CD14-positive monocyte (primary cell): ENCODE measurements at regions not wholly inside any gene's neighbourhood (a gene's known extent, or its start where the extent isn't known, plus 50 kb on each side); places are given as distances from the start of the nearest gene placed in this dataset.
A peak's percentile ranks its signal among the peaks of the same experiment; 100 is the strongest.

Experiments used
- DNase-seq, 3 donors: peaks; one replicate each; pipeline ENCODE4 v3.0.0-alpha.2; 2011 to 2022
- H2AFZ ChIP-seq: 2 replicates; pipeline ENCODE4 v1.6.0; 2012; ENCODE audit warnings: mild to moderate bottlenecking, low read depth, low read length, inconsistent platforms; ENCODE audit not compliant: insufficient read depth, poor library complexity, severe bottlenecking
- H3K27ac ChIP-seq, 2 donors: 1 replicate in 1 of 2; 2 replicates in 1 of 2; pipeline ENCODE4 v1.5.1; 2012 to 2013; ENCODE audit warnings: low read length in 2 of 2, control low read depth in 1 of 2, inconsistent platforms in 1 of 2, low read depth in 1 of 2, mild to moderate bottlenecking in 1 of 2
- H3K27me3 ChIP-seq, 2 donors: one replicate each; pipeline versions ENCODE4 v1.6.0 to v1.6.1; 2011 to 2013; ENCODE audit warnings: low read length in 2 of 2; ENCODE audit not compliant: control insufficient read depth in 2 of 2, insufficient read depth in 2 of 2
- H3K36me3 ChIP-seq, 2 donors: replicated peaks in 1 of 2; 1 replicate in 1 of 2; 2 replicates in 1 of 2; pipeline versions ENCODE4 v1.5.1 to v1.6.1; 2012 to 2013; ENCODE audit warnings: low read length in 2 of 2, control low read depth in 1 of 2, inconsistent platforms in 1 of 2, mild to moderate bottlenecking in 1 of 2; ENCODE audit not compliant: insufficient read depth in 2 of 2, control insufficient read depth in 1 of 2
- H3K4me1 ChIP-seq, 2 donors: 1 replicate in 1 of 2; 2 replicates in 1 of 2; pipeline versions ENCODE4 v1.5.1 to v1.6.1; 2012 to 2013; ENCODE audit warnings: low read length in 2 of 2, control low read depth in 1 of 2, inconsistent platforms in 1 of 2, mild to moderate bottlenecking in 1 of 2, moderate library complexity in 1 of 2; ENCODE audit not compliant: insufficient read depth in 2 of 2, control insufficient read depth in 1 of 2
- H3K4me2 ChIP-seq: replicated peaks from 2 replicates; pipeline ENCODE3; 2012; ENCODE audit warnings: low read length, moderate library complexity, mild to moderate bottlenecking; ENCODE audit not compliant: poor library complexity, severe bottlenecking; ENCODE audit errors: extremely low read depth
- H3K4me3 ChIP-seq, 3 experiments: fragments of 200-600 bp in 1 of 3; sonication (generic) in 1 of 3; replicated peaks in 1 of 3; 1 replicate in 2 of 3; 2 replicates in 1 of 3; pipeline ENCODE4 v1.5.1; 2011 to 2013; ENCODE audit warnings: low read length in 3 of 3, mild to moderate bottlenecking in 3 of 3, control low read depth in 2 of 3, low read depth in 2 of 3, inconsistent platforms in 1 of 3, moderate library complexity in 1 of 3
- H3K79me2 ChIP-seq: 2 replicates; pipeline ENCODE4 v1.6.0; 2012; ENCODE audit warnings: mild to moderate bottlenecking, control low read depth, inconsistent platforms, low read length, moderate library complexity; ENCODE audit not compliant: insufficient read depth
- H3K9ac ChIP-seq: 2 replicates; pipeline ENCODE4 v1.6.0; 2017; ENCODE audit warnings: low read length, mild to moderate bottlenecking; ENCODE audit not compliant: insufficient read depth, poor library complexity, severe bottlenecking
- H3K9me3 ChIP-seq, 2 donors: replicated peaks in 1 of 2; 1 replicate in 1 of 2; 2 replicates in 1 of 2; pipeline versions ENCODE4 v1.5.1 to v1.6.1; 2012 to 2013; ENCODE audit warnings: low read length in 2 of 2, control low read depth in 1 of 2; ENCODE audit not compliant: control insufficient read depth in 1 of 2, insufficient read depth in 1 of 2
- H4K20me1 ChIP-seq: 2 replicates; pipeline ENCODE4 v1.6.0; 2012; ENCODE audit warnings: mild to moderate bottlenecking, low read length, control low read depth, moderate library complexity; ENCODE audit not compliant: insufficient read depth
- H3K27ac Mint-ChIP-seq, 7 donors: one replicate each; pipeline ENCODE4 v1.8.0; 2020; ENCODE audit warnings: mild to moderate bottlenecking in 7 of 7, mixed read lengths in 7 of 7, moderate library complexity in 6 of 7, inconsistent platforms in 2 of 7
- H3K27me3 Mint-ChIP-seq, 3 donors: one replicate each; pipeline ENCODE4 v1.8.0; 2021 to 2022; ENCODE audit warnings: low read depth in 3 of 3, mild to moderate bottlenecking in 3 of 3, mixed read lengths in 3 of 3, moderate library complexity in 3 of 3, inconsistent platforms in 1 of 3
- H3K36me3 Mint-ChIP-seq, 2 donors: one replicate each; pipeline ENCODE4 v1.8.0; 2020; ENCODE audit warnings: mixed read lengths in 2 of 2, inconsistent platforms in 1 of 2, mild to moderate bottlenecking in 1 of 2
- H3K4me1 Mint-ChIP-seq: one replicate; pipeline ENCODE4 v1.8.0; 2020; ENCODE audit warnings: mild to moderate bottlenecking, mixed read lengths
- H3K4me3 Mint-ChIP-seq, 2 donors: one replicate each; pipeline ENCODE4 v1.8.0; 2020; ENCODE audit warnings: mild to moderate bottlenecking in 2 of 2, mixed read lengths in 2 of 2, moderate library complexity in 1 of 2
- H3K9me3 Mint-ChIP-seq, 7 donors: one replicate each; pipeline ENCODE4 v1.8.0; 2020 to 2022; ENCODE audit warnings: mixed read lengths in 7 of 7, mild to moderate bottlenecking in 6 of 7, moderate library complexity in 6 of 7, inconsistent platforms in 2 of 7
- CTCF ChIP-seq: fragments of 200-600 bp; IDR thresholded peaks from one replicate; pipeline ENCODE4 v1.8.0; 2022; ENCODE audit warnings: antibody characterized with exemption, mild to moderate bottlenecking
- WGBS: methylation state at CpG from one replicate; pipeline ENCODE4 v1.1.5; 2013; ENCODE audit warnings: missing lambda C conversion rate; ENCODE audit not compliant: insufficient coverage; 5-methylcytosine and 5-hydroxymethylcytosine counted together
- intact Hi-C, 2 donors: fragments of 100-400 bp; cut with micrococcal nuclease; formaldehyde crosslinking; loops; one replicate each; pipeline versions ENCODE4 v1.15.0 to v1.15.1; 2023

- peaks cover 0 to 3% (median 0%) of the 10 kb centered on the region in 7 donors for H3K9me3 Mint-ChIP-seq
- intact Hi-C loops: no loop called here
- H3K4me3 Mint-ChIP-seq: no peak overlapping the region
Observed at GRCh38 chr1:233440951-233441401, 113.5 kb downstream of the MAP3K21 start.

GRCh38 chr1:233442026-233442780, 114.7 kb downstream of the MAP3K21 start:
- H3K9ac ChIP-seq: no peak overlapping the region
- no peak overlapping the region for H3K4me3 Mint-ChIP-seq
- no peaks in the 10 kb centered on the region for H3K9me3 ChIP-seq
- TF ChIP-seq CTCF: no peak
- peaks cover 0 to 4% (median 1%) of the 10 kb centered on the region in 7 donors for H3K9me3 Mint-ChIP-seq
- H3K27me3 Mint-ChIP-seq: peaks cover 0 to 6% (median 3%) of the 10 kb centered on the region in 3 donors
- H3K4me1 ChIP-seq: no peaks in the 10 kb centered on the region
- no peak overlapping the region for H3K27ac ChIP-seq
- H3K4me1 Mint-ChIP-seq: no peaks in the 10 kb centered on the region
- DNase-seq: no peak
- WGBS: 94% methylated on average over 5 of the region's 8 CpGs
- no peak overlapping the region for H2AFZ ChIP-seq
- H3K79me2 ChIP-seq: no peaks in the 10 kb centered on the region
- no peak overlapping the region for H3K4me2 ChIP-seq
- H3K27ac Mint-ChIP-seq: peak overlapping the region in 1 of 7 donors; percentile 20
- no peaks in the 10 kb centered on the region for H3K36me3 ChIP-seq
- H3K4me3 ChIP-seq: no peak overlapping the region
- intact Hi-C loops: no loop called here
- H4K20me1 ChIP-seq: no peaks in the 10 kb centered on the region
- no peaks in the 10 kb centered on the region for H3K36me3 Mint-ChIP-seq
- no peaks in the 10 kb centered on the region for H3K27me3 ChIP-seq

More at GRCh38 chr1:233440951-233441401, 113.5 kb downstream of the MAP3K21 start:
- DNase-seq: peak in 2 of 3 donors; percentile 7 to 8
- 29% methylated on average over 3 of the region's 9 CpGs for WGBS
- Mint-ChIP-seq H3K4me1 (no peaks in the 10 kb centered on the region), H3K27ac (peak overlapping the region in 1 of 7 donors; percentile 2), H3K27me3 (peaks cover 0 to 6% (median 3%) of the 10 kb centered on the region in 3 donors), H3K36me3 (no peaks in the 10 kb centered on the region)
- Histone ChIP-seq H3K9ac (no peak overlapping the region), H3K4me3 (no peak overlapping the region), H4K20me1 (no peaks in the 10 kb centered on the region), H3K79me2 (no peaks in the 10 kb centered on the region), H3K4me2 (no peak overlapping the region), H3K27me3 (no peaks in the 10 kb centered on the region), H2AFZ (no peak overlapping the region), H3K36me3 (no peaks in the 10 kb centered on the region), H3K27ac (no peak overlapping the region), H3K9me3 (no peaks in the 10 kb centered on the region), H3K4me1 (no peaks in the 10 kb centered on the region)
- TF ChIP-seq CTCF: peak; percentile 49
